HCT116 (cell line): ENCODE measurements at regions not wholly inside any gene's neighbourhood (a gene's known extent, or its start where the extent isn't known, plus 50 kb on each side); places are given as distances from the start of the nearest gene placed in this dataset.

Source experiments
- ATAC-seq: fragments of 200-7000 bp; cut with Tn5 transposase; 2 replicates; pipeline ENCODE4 v1.9.1; 2020; ENCODE audit warnings: mild to moderate bottlenecking, moderate library complexity
- BruUV-seq: library from RNA; stranded (reverse); fragments of 400-500 nt; replicated peaks from 2 replicates; lab custom pipeline; 2021; lab: Mats Ljungman, UMichigan
- CTCF ChIA-PET: fragments of 300-600 bp; sonication (Branson Sonifier 250); formaldehyde crosslinking; loops from one replicate; lab custom pipeline; 2021; ENCODE audit warnings: antibody characterized with exemption; lab: Charles Lee
- POLR2A ChIA-PET: fragments of 300-600, 350-600 bp; sonication (Branson Sonifier 250); formaldehyde crosslinking; loops from one replicate; lab custom pipeline; 2021; ENCODE audit warnings: antibody characterized with exemption; lab: Charles Lee
- RAD21 ChIA-PET, 2 experiments: fragments of 300-600 bp; sonication (Branson Sonifier 250); formaldehyde crosslinking; loops; one replicate each; lab custom pipeline; 2023; ENCODE audit warnings: low total read pairs in 2 of 2; ENCODE audit not compliant: uncharacterized antibody in 2 of 2, unreplicated experiment in 2 of 2, low non-redundant PET in 1 of 2; lab: Charles Lee
- DNase-seq: peaks from one replicate; pipeline ENCODE4 v3.0.0-alpha.2; 2010; ENCODE audit warnings: low read depth, low spot score
- H2AFZ ChIP-seq: fragments of 200-600 bp; shearing (Covaris generic), sonication (generic); 2 replicates; pipeline ENCODE4 v1.6.1; 2017; ENCODE audit warnings: low read depth, mixed run types, mixed read lengths, antibody characterized with exemption, low read length; ENCODE audit not compliant: poor library complexity, severe bottlenecking
- H3K27ac ChIP-seq: 2 replicates; pipeline ENCODE4 v1.5.1; 2012; ENCODE audit warnings: low read depth, low read length
- H3K27me3 ChIP-seq: fragments of 200-600 bp; sonication (generic); 2 replicates; pipeline ENCODE4 v1.6.1; 2016; ENCODE audit warnings: mixed run types, low read length, mixed read lengths; ENCODE audit not compliant: insufficient read depth
- H3K36me3 ChIP-seq, 2 experiments: fragments of 200-500 bp in 1 of 2; fragments of 200-600 bp in 1 of 2; sonication (Bioruptor generic) in 1 of 2; sonication (generic) in 1 of 2; 2 replicates each; pipeline versions ENCODE4 v1.5.1 to v1.6.1; 2014 to 2016; ENCODE audit warnings: low read length in 2 of 2, inconsistent platforms in 1 of 2, mixed read lengths in 1 of 2, mixed run types in 1 of 2; ENCODE audit not compliant: insufficient read depth in 2 of 2, control insufficient read depth in 1 of 2
- H3K4me1 ChIP-seq, 2 experiments: fragments of 200-600 bp in 1 of 2; sonication (generic) in 1 of 2; 2 replicates each; pipeline versions ENCODE4 v1.5.1 to v1.6.1; 2012 to 2017; ENCODE audit warnings: low read length in 2 of 2, inconsistent platforms in 1 of 2, mild to moderate bottlenecking in 1 of 2, mixed read lengths in 1 of 2, mixed run types in 1 of 2, moderate library complexity in 1 of 2; ENCODE audit not compliant: insufficient read depth in 2 of 2, control insufficient read depth in 1 of 2
- H3K4me2 ChIP-seq: fragments of 200-600 bp; sonication (generic); 2 replicates; pipeline ENCODE4 v1.6.1; 2017; ENCODE audit warnings: mixed run types, low read length, mixed read lengths
- H3K4me3 ChIP-seq, 2 experiments: fragments of 200-600 bp in 1 of 2; sonication (generic) in 1 of 2; replicated peaks in 1 of 2; 2 replicates each; pipeline ENCODE4 v1.5.1; 2011 to 2016; ENCODE audit warnings: low read length in 2 of 2, control low read depth in 1 of 2, low read depth in 1 of 2, mild to moderate bottlenecking in 1 of 2, mixed read lengths in 1 of 2, mixed run types in 1 of 2
- H3K79me2 ChIP-seq: fragments of 200-600 bp; sonication (generic); 2 replicates; pipeline ENCODE4 v1.6.1; 2017; ENCODE audit warnings: mild to moderate bottlenecking, mixed run types, low read length, moderate library complexity, mixed read lengths; ENCODE audit not compliant: insufficient read depth
- H3K9ac ChIP-seq: fragments of 200-600 bp; sonication (generic); 2 replicates; pipeline ENCODE4 v1.6.1; 2016; ENCODE audit warnings: low read length, mixed read lengths
- H3K9me2 ChIP-seq: fragments of 200-600 bp; sonication (generic), shearing (Covaris generic); 2 replicates; pipeline ENCODE4 v1.6.1; 2017; ENCODE audit warnings: mixed run types, mild to moderate bottlenecking, moderate library complexity; ENCODE audit not compliant: insufficient read depth
- H3K9me3 ChIP-seq, 2 experiments: fragments of 200-500 bp in 1 of 2; fragments of 200-600 bp in 1 of 2; sonication (Bioruptor generic) in 1 of 2; sonication (generic) in 1 of 2; 2 replicates each; pipeline ENCODE4 v1.6.1; 2014 to 2017; ENCODE audit warnings: low read length in 2 of 2, mixed read lengths in 2 of 2, inconsistent platforms in 1 of 2, low read depth in 1 of 2, mild to moderate bottlenecking in 1 of 2, mixed run types in 1 of 2, moderate library complexity in 1 of 2; ENCODE audit not compliant: control insufficient read depth in 1 of 2, insufficient read depth in 1 of 2
- H4K20me1 ChIP-seq: fragments of 200-600 bp; sonication (generic), shearing (Covaris generic); 2 replicates; pipeline ENCODE4 v1.6.1; 2017; ENCODE audit warnings: mixed run types, mild to moderate bottlenecking, moderate library complexity; ENCODE audit not compliant: insufficient read depth
- CBX3 ChIP-seq: IDR thresholded peaks from 2 replicates; pipeline ENCODE4 v1.6.1; 2012; ENCODE audit warnings: low read depth
- CEBPB ChIP-seq: IDR thresholded peaks from 2 replicates; pipeline ENCODE4 v1.6.1; 2012; ENCODE audit warnings: low read depth
- EGR1 ChIP-seq: IDR thresholded peaks from 2 replicates; pipeline ENCODE4 v1.6.1; 2012; ENCODE audit warnings: low read depth
- ELF1 ChIP-seq: IDR thresholded peaks from 2 replicates; pipeline ENCODE4 v1.6.1; 2012; ENCODE audit warnings: low read depth, borderline replicate concordance
- EZH2 ChIP-seq: fragments of 200-600 bp; sonication (generic); IDR thresholded peaks from 2 replicates; pipeline ENCODE4 v1.6.1; 2017; ENCODE audit warnings: antibody characterized with exemption, mixed run types
- FOSL1 ChIP-seq: IDR thresholded peaks from 2 replicates; pipeline ENCODE4 v1.6.1; 2012; ENCODE audit warnings: low read depth
- JUND ChIP-seq: IDR thresholded peaks from 2 replicates; pipeline ENCODE4 v1.6.1; 2012
- POLR2A ChIP-seq: IDR thresholded peaks from 2 replicates; pipeline ENCODE4 v1.7.0; 2011; ENCODE audit warnings: borderline replicate concordance; ENCODE audit not compliant: insufficient read depth, insufficient read length; ENCODE audit errors: extremely low read depth
- POLR2AphosphoS5 ChIP-seq: IDR thresholded peaks from 2 replicates; pipeline ENCODE4 v1.6.1; 2011; ENCODE audit warnings: mild to moderate bottlenecking, low read depth, low read length, moderate library complexity
- SIN3A ChIP-seq: IDR thresholded peaks from 2 replicates; pipeline ENCODE4 v1.6.1; 2012; ENCODE audit warnings: low read depth
- SP1 ChIP-seq: IDR thresholded peaks from 2 replicates; pipeline ENCODE4 v1.6.1; 2012; ENCODE audit warnings: low read depth
- SRF ChIP-seq: IDR thresholded peaks from 2 replicates; pipeline ENCODE4 v1.6.1; 2012; ENCODE audit warnings: low read depth
- TCF7L2 ChIP-seq: IDR thresholded peaks from 2 replicates; pipeline ENCODE4 v1.7.0; 2011; ENCODE audit warnings: borderline replicate concordance, inconsistent platforms; ENCODE audit not compliant: insufficient read depth, insufficient read length; ENCODE audit errors: extremely low read depth
- YY1 ChIP-seq: IDR thresholded peaks from 2 replicates; pipeline ENCODE4 v1.6.1; 2011; ENCODE audit warnings: low read length, low read depth, moderate library complexity, mild to moderate bottlenecking; ENCODE audit not compliant: insufficient replicate concordance; ENCODE audit errors: extremely low read depth
- ZFX ChIP-seq: fragments of 450-650 bp; IDR thresholded peaks from 2 replicates; pipeline ENCODE4 v1.6.1; 2017
- ZNF274 ChIP-seq: fragments of 200-500 bp; sonication (Bioruptor generic); IDR thresholded peaks from 2 replicates; pipeline ENCODE4 v1.6.1; 2014; ENCODE audit warnings: mild to moderate bottlenecking, low read depth, low read length, inconsistent platforms
- intact Hi-C: fragments of 100-400 bp; cut with micrococcal nuclease; formaldehyde crosslinking; loops from 2 replicates; pipeline ENCODE4 v1.10.0; 2022
- TF ChIP-seq, protein P1 (sequence below), 3 experiments: fragments of 200-600 bp in 1 of 3; sonication (generic) in 1 of 3; IDR thresholded peaks in 2 of 3; conservative IDR thresholded peaks in 1 of 3; 2 replicates each; pipeline ENCODE4 v1.5.1; 2012 to 2017; ENCODE audit warnings: low read depth in 2 of 3, low read length in 2 of 3, antibody characterized with exemption in 1 of 3, borderline replicate concordance in 1 of 3, control low read depth in 1 of 3, mild to moderate bottlenecking in 1 of 3, mixed read lengths in 1 of 3, mixed run types in 1 of 3, moderate library complexity in 1 of 3; ENCODE audit not compliant: insufficient read depth in 1 of 3
- TF ChIP-seq, protein P2 (sequence below): IDR thresholded peaks from 2 replicates; pipeline ENCODE4 v1.6.1; 2011; ENCODE audit warnings: mild to moderate bottlenecking, low read length, moderate library complexity; ENCODE audit not compliant: insufficient replicate concordance; ENCODE audit errors: extremely low read depth
- TF ChIP-seq, protein P3 (sequence below): IDR thresholded peaks from 2 replicates; pipeline ENCODE4 v1.6.1; 2012
- TF ChIP-seq, protein P4 (sequence below): IDR thresholded peaks from 2 replicates; pipeline ENCODE4 v1.6.1; 2012; ENCODE audit warnings: low read depth
- TF ChIP-seq, protein P5 (sequence below): IDR thresholded peaks from 2 replicates; pipeline ENCODE4 v1.6.1; 2012

DNA sequence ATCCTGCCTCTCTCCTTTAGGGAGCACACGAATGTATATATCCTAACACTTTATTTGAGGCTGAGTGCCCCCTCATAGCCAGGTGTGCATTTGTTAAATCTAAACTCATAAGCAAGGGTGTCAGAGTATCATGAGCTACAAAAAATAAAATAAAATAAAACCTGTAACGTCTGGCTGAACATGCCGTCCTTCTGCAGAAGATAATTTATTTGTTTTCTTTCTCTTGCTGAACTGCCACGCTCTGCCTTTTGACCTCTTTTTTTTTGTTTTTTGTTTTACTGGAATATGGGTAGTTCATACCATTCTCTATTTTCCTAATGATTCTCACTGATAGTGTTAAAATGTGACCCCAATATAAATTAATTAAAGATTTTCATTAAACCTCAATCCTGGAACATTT is 117.7 kb upstream of the MPDZ start (continued):
- TF ChIP-seq, protein P1, sequence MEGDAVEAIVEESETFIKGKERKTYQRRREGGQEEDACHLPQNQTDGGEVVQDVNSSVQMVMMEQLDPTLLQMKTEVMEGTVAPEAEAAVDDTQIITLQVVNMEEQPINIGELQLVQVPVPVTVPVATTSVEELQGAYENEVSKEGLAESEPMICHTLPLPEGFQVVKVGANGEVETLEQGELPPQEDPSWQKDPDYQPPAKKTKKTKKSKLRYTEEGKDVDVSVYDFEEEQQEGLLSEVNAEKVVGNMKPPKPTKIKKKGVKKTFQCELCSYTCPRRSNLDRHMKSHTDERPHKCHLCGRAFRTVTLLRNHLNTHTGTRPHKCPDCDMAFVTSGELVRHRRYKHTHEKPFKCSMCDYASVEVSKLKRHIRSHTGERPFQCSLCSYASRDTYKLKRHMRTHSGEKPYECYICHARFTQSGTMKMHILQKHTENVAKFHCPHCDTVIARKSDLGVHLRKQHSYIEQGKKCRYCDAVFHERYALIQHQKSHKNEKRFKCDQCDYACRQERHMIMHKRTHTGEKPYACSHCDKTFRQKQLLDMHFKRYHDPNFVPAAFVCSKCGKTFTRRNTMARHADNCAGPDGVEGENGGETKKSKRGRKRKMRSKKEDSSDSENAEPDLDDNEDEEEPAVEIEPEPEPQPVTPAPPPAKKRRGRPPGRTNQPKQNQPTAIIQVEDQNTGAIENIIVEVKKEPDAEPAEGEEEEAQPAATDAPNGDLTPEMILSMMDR (IDR thresholded peaks at IDR 0.05 in 2 of 3, conservative IDR thresholded peaks at IDR 0.05 in 1 of 3; ENCODE audit: borderline replicate concordance in 1 of 3, insufficient read depth in 1 of 3, low read depth in 2 of 3, low read length in 2 of 3): no peak

DNA sequence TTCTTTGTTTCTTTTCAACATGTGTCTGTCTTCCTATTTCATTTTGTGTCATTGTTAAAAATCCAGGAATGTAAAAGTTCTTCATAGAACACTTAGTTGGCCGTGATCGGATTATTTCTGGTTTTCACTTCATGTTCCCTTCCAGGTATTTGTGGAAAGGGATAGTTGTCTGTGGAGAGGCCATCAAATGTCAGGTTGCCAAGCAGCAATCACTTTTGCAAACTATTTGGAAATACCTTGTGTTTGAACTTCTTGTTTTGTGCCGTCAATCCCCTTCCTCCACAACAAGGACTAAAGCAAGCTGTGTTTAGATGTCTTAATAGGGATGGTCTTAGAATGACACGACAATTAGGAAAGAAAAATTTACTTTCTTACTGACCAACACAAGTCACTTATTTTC is 116.9 kb upstream of the MPDZ start:
- Histone ChIP-seq H2AFZ (no peak overlapping the region), H3K9ac (no peak overlapping the region), H3K27me3 (no peaks in the 10 kb centered on the region), H3K36me3 (no peaks in the 10 kb centered on the region), H3K4me1 (no peaks in the 10 kb centered on the region), H4K20me1 (no peaks in the 10 kb centered on the region), H3K4me3 (no peak overlapping the region), H3K9me2 (no peaks in the 10 kb centered on the region), H3K4me2 (no peak overlapping the region), H3K79me2 (no peaks in the 10 kb centered on the region), H3K27ac (no peak overlapping the region), H3K9me3 (no peaks in the 10 kb centered on the region)
- DNase-seq (no peak), ATAC-seq (no peak)
- RAD21 ChIA-PET: no interaction called here
- CTCF ChIA-PET: no interaction called here
- TF ChIP-seq POLR2A (no peak), ZFX (no peak), JUND (no peak), SRF (no peak), CBX3 (no peak), SP1 (no peak), ELF1 (no peak), TCF7L2 (no peak), FOSL1 (no peak), CEBPB (no peak), YY1 (no peak), SIN3A (no peak), EGR1 (no peak), POLR2AphosphoS5 (no peak), ZNF274 (no peak), EZH2 (no peak)
- TF ChIP-seq, protein P2, sequence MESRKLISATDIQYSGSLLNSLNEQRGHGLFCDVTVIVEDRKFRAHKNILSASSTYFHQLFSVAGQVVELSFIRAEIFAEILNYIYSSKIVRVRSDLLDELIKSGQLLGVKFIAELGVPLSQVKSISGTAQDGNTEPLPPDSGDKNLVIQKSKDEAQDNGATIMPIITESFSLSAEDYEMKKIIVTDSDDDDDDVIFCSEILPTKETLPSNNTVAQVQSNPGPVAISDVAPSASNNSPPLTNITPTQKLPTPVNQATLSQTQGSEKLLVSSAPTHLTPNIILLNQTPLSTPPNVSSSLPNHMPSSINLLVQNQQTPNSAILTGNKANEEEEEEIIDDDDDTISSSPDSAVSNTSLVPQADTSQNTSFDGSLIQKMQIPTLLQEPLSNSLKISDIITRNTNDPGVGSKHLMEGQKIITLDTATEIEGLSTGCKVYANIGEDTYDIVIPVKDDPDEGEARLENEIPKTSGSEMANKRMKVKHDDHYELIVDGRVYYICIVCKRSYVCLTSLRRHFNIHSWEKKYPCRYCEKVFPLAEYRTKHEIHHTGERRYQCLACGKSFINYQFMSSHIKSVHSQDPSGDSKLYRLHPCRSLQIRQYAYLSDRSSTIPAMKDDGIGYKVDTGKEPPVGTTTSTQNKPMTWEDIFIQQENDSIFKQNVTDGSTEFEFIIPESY: no peak
- TF ChIP-seq, protein P3, sequence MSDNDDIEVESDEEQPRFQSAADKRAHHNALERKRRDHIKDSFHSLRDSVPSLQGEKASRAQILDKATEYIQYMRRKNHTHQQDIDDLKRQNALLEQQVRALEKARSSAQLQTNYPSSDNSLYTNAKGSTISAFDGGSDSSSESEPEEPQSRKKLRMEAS: no peak
- TF ChIP-seq, protein P4, sequence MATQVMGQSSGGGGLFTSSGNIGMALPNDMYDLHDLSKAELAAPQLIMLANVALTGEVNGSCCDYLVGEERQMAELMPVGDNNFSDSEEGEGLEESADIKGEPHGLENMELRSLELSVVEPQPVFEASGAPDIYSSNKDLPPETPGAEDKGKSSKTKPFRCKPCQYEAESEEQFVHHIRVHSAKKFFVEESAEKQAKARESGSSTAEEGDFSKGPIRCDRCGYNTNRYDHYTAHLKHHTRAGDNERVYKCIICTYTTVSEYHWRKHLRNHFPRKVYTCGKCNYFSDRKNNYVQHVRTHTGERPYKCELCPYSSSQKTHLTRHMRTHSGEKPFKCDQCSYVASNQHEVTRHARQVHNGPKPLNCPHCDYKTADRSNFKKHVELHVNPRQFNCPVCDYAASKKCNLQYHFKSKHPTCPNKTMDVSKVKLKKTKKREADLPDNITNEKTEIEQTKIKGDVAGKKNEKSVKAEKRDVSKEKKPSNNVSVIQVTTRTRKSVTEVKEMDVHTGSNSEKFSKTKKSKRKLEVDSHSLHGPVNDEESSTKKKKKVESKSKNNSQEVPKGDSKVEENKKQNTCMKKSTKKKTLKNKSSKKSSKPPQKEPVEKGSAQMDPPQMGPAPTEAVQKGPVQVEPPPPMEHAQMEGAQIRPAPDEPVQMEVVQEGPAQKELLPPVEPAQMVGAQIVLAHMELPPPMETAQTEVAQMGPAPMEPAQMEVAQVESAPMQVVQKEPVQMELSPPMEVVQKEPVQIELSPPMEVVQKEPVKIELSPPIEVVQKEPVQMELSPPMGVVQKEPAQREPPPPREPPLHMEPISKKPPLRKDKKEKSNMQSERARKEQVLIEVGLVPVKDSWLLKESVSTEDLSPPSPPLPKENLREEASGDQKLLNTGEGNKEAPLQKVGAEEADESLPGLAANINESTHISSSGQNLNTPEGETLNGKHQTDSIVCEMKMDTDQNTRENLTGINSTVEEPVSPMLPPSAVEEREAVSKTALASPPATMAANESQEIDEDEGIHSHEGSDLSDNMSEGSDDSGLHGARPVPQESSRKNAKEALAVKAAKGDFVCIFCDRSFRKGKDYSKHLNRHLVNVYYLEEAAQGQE: no peak
- TF ChIP-seq, protein P5, sequence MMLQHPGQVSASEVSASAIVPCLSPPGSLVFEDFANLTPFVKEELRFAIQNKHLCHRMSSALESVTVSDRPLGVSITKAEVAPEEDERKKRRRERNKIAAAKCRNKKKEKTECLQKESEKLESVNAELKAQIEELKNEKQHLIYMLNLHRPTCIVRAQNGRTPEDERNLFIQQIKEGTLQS: no peak
- BruUV-seq: no TSS peak
- intact Hi-C loops: no loop called here
- POLR2A ChIA-PET: no interaction called here
